GM12878 (cell line): ENCODE measurements at regions not wholly inside any gene's neighbourhood (a gene's known extent, or its start where the extent isn't known, plus 50 kb on each side); places are given as distances from the start of the nearest gene placed in this dataset.

Source experiments
- ATAC-seq: fragments of 200-7000 bp; cut with Tn5 transposase; 3 replicates; pipeline ENCODE4 v1.9.1; 2020; ENCODE audit warnings: mild to moderate bottlenecking, moderate library complexity
- BruUV-seq: library from RNA; stranded (reverse); fragments of 400-500 nt; replicated peaks from 2 replicates; lab custom pipeline; 2021; lab: Mats Ljungman, UMichigan
- CTCF ChIA-PET: fragments of 300-600 bp; sonication (Branson Sonifier 250); formaldehyde crosslinking; extraction: SDS; loops from one replicate; lab custom pipeline; 2021; ENCODE audit warnings: inconsistent platforms; lab: Yijun Ruan, JAX
- POLR2A ChIA-PET: fragments of 350-600 bp; formaldehyde crosslinking; extraction: SDS; loops from one replicate; lab custom pipeline; 2021; ENCODE audit warnings: inconsistent platforms; lab: Charles Lee
- RAD21 ChIA-PET: fragments of 300-600 bp; sonication (Branson Sonifier 250); formaldehyde crosslinking; loops from one replicate; lab custom pipeline; 2023; ENCODE audit warnings: antibody characterized with exemption; ENCODE audit not compliant: unreplicated experiment; lab: Charles Lee
- SMC1A ChIA-PET: fragments of 300-600 bp; sonication (Branson Sonifier 250); formaldehyde crosslinking; loops from one replicate; lab custom pipeline; 2023; ENCODE audit not compliant: unreplicated experiment, uncharacterized antibody; lab: Charles Lee
- DNase-seq: peaks from one replicate; pipeline ENCODE4 v3.0.0-alpha.2; 2011; ENCODE audit warnings: low read depth, low spot score
- FAIRE-seq: peaks from 3 replicates; lab custom pipeline; 2011; peaks lifted over from hg19 to GRCh38; lab: Jason Lieb, UNC
- H2AFZ ChIP-seq: 2 replicates; pipeline ENCODE4 v1.6.0; 2011; ENCODE audit warnings: low read depth, low read length, control low read depth; ENCODE audit not compliant: control insufficient read depth
- H3K27ac ChIP-seq: 2 replicates; pipeline ENCODE4 v1.5.1; 2011; ENCODE audit warnings: control low read depth; ENCODE audit not compliant: control insufficient read depth, insufficient read depth
- H3K27me3 ChIP-seq, 2 experiments: replicated peaks in 1 of 2; 2 replicates each; pipeline versions ENCODE4 v1.6.0 to v1.6.1; 2011; ENCODE audit warnings: low read length in 1 of 2; ENCODE audit not compliant: control insufficient read depth in 2 of 2, insufficient read depth in 2 of 2
- H3K36me3 ChIP-seq, 2 experiments: 2 replicates each; pipeline ENCODE4 v1.5.1; 2011; ENCODE audit warnings: low read length in 1 of 2; ENCODE audit not compliant: control insufficient read depth in 2 of 2, insufficient read depth in 2 of 2
- H3K4me1 ChIP-seq: 2 replicates; pipeline ENCODE4 v1.6.1; 2011; ENCODE audit warnings: mild to moderate bottlenecking, low read length, moderate library complexity, mixed read lengths; ENCODE audit not compliant: control insufficient read depth, insufficient read depth
- H3K4me2 ChIP-seq: 2 replicates; pipeline ENCODE4 v1.6.0; 2011; ENCODE audit warnings: control low read depth; ENCODE audit not compliant: control insufficient read depth, insufficient read depth
- H3K4me3 ChIP-seq: fragments of 200-600 bp; sonication (generic); 2 replicates; pipeline ENCODE4 v1.5.1; 2016
- H3K79me2 ChIP-seq: 2 replicates; pipeline ENCODE4 v1.6.0; 2011; ENCODE audit warnings: low read length; ENCODE audit not compliant: control insufficient read depth, insufficient read depth
- H3K9ac ChIP-seq: 2 replicates; pipeline ENCODE4 v1.8.0; 2011; ENCODE audit warnings: low read length, control low read depth, mixed read lengths; ENCODE audit not compliant: control insufficient read depth, insufficient read depth
- H3K9me3 ChIP-seq: replicated peaks from 3 replicates; pipeline ENCODE4 v1.5.1; 2011; ENCODE audit warnings: mild to moderate bottlenecking, low read length; ENCODE audit not compliant: control insufficient read depth, insufficient read depth
- H4K20me1 ChIP-seq: 2 replicates; pipeline ENCODE4 v1.6.0; 2011; ENCODE audit not compliant: control insufficient read depth, insufficient read depth
- BMI1 ChIP-seq: fragments of 450-650 bp; IDR thresholded peaks from 2 replicates; pipeline ENCODE4 v1.6.1; 2016; ENCODE audit warnings: mild to moderate bottlenecking, moderate library complexity, borderline replicate concordance
- BRCA1 ChIP-seq: IDR thresholded peaks from 2 replicates; pipeline ENCODE4 v1.6.1; 2011; ENCODE audit warnings: low read depth, low read length, improper control_type of control experiment
- CBFB ChIP-seq: IDR thresholded peaks from 2 replicates; pipeline ENCODE4 v1.6.1; 2016; ENCODE audit warnings: antibody characterized with exemption, low read depth
- CBX5 ChIP-seq: sonication (generic); IDR thresholded peaks from 2 replicates; pipeline ENCODE4 v1.6.1; 2016; ENCODE audit warnings: low read depth, moderate library complexity, mild to moderate bottlenecking, inconsistent platforms
- EZH2 ChIP-seq: IDR thresholded peaks from 2 replicates; pipeline ENCODE4 v1.6.1; 2012; ENCODE audit warnings: low read depth, mild to moderate bottlenecking, control low read depth, inconsistent platforms, low read length, borderline replicate concordance; ENCODE audit not compliant: control insufficient read depth
- HCFC1 ChIP-seq: fragments of 150-350 bp; IDR thresholded peaks from 2 replicates; pipeline ENCODE4 v1.6.1; 2014; ENCODE audit warnings: low read length
- MTA2 ChIP-seq: fragments of 450-650 bp; IDR thresholded peaks from 2 replicates; pipeline ENCODE4 v1.6.1; 2016; ENCODE audit warnings: low read depth, mild to moderate bottlenecking, moderate library complexity
- NR2C2 ChIP-seq: IDR thresholded peaks from 2 replicates; pipeline ENCODE4 v1.6.1; 2011; ENCODE audit warnings: borderline replicate concordance, low read depth; ENCODE audit not compliant: control insufficient read depth, insufficient read length
- RELA ChIP-seq: fragments of 450-650 bp; IDR thresholded peaks from 2 replicates; pipeline ENCODE4 v1.8.0; 2014; ENCODE audit warnings: borderline replicate concordance; ENCODE audit not compliant: partially characterized antibody
- RFX5 ChIP-seq: IDR thresholded peaks from 2 replicates; pipeline ENCODE4 v1.6.1; 2011; ENCODE audit warnings: low read depth, low read length, improper control_type of control experiment
- SMARCA5 ChIP-seq: fragments of 450-650 bp; IDR thresholded peaks from 2 replicates; pipeline ENCODE4 v1.6.1; 2017; ENCODE audit warnings: mild to moderate bottlenecking
- SMC3 ChIP-seq: IDR thresholded peaks from 2 replicates; pipeline ENCODE4 v1.6.1; 2011; ENCODE audit warnings: low read length, improper control_type of control experiment, borderline replicate concordance
- TCF3 ChIP-seq: IDR thresholded peaks from 2 replicates; pipeline ENCODE4 v1.6.1; 2012; ENCODE audit warnings: low read depth, mild to moderate bottlenecking, low read length, borderline replicate concordance; ENCODE audit not compliant: insufficient read depth
- YBX1 ChIP-seq: fragments of 450-650 bp; IDR thresholded peaks from 2 replicates; pipeline ENCODE4 v1.6.1; 2016; ENCODE audit warnings: antibody characterized with exemption
- WGBS: methylation state at CpG from one replicate; pipeline ENCODE4 v1.1.6; 2016; ENCODE audit warnings: low lambda C conversion rate; ENCODE audit not compliant: insufficient replicate concordance, insufficient coverage; ENCODE audit errors: missing lambda C conversion rate; 5-methylcytosine and 5-hydroxymethylcytosine counted together
- in situ Hi-C: fragments of 300-500 bp; cut with MboI; formaldehyde crosslinking; loops from 9 replicates; pipeline ENCODE4 v1.14.3; 2018; ENCODE audit warnings: mixed read lengths
- intact Hi-C: fragments of 100-400 bp; cut with micrococcal nuclease; formaldehyde crosslinking; loops from one replicate; pipeline ENCODE4 v1.14.2; 2022; ENCODE audit not compliant: unreplicated experiment
- TF ChIP-seq, protein P1 (sequence below): fragments of 450-650 bp; IDR thresholded peaks from 2 replicates; pipeline ENCODE4 v1.6.1; 2014; ENCODE audit warnings: mild to moderate bottlenecking
- TF ChIP-seq, protein P2 (sequence below), 3 experiments: IDR thresholded peaks in 2 of 3; conservative IDR thresholded peaks in 1 of 3; 2 replicates each; pipeline ENCODE4 v1.5.1; 2011; ENCODE audit warnings: low read depth in 3 of 3, low read length in 3 of 3, mild to moderate bottlenecking in 3 of 3, control low read depth in 2 of 3, moderate library complexity in 2 of 3, inconsistent platforms in 1 of 3, mixed read lengths in 1 of 3; ENCODE audit not compliant: control insufficient read depth in 2 of 3, insufficient read depth in 1 of 3; ENCODE audit errors: extremely low read depth in 1 of 3
- TF ChIP-seq, protein P3 (sequence below): fragments of 150-350 bp; IDR thresholded peaks from 2 replicates; pipeline ENCODE4 v1.6.1; 2016; ENCODE audit warnings: low read depth, low read length
- TF ChIP-seq, protein P4 (sequence below): fragments of 450-650 bp; IDR thresholded peaks from 2 replicates; pipeline ENCODE4 v1.6.1; 2017; ENCODE audit warnings: mild to moderate bottlenecking

DNA sequence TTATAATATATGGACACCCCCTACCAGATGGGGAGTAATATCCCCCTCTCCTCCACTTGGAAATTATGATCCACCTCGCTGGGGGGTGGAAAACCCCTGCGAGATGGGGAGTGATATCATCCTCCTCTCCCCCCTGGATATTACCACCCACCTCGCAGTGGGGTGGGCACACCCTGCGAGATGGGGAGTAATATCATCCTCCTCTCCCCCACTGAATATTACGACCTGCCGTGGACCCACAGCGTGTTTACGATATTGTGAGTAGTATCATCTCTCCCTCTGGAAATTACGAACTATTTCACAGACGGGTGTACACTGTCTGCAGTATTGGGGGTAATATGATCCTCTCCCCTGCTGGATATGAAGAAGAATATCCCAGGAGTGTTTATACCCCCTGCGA lies 228.3 kb upstream of the WSCD1 start:
- ChIA-PET CTCF (no interaction called here), RAD21 (no interaction called here), POLR2A (no interaction called here), SMC1A (no interaction called here)
- TF ChIP-seq SMC3 (no peak), RELA (no peak), BMI1 (no peak), EZH2 (no peak), TCF3 (no peak), SMARCA5 (no peak), CBX5 (no peak), CBFB (no peak), BRCA1 (no peak), YBX1 (no peak), RFX5 (no peak), NR2C2 (no peak), HCFC1 (no peak), MTA2 (no peak)
- TF ChIP-seq, protein P1, sequence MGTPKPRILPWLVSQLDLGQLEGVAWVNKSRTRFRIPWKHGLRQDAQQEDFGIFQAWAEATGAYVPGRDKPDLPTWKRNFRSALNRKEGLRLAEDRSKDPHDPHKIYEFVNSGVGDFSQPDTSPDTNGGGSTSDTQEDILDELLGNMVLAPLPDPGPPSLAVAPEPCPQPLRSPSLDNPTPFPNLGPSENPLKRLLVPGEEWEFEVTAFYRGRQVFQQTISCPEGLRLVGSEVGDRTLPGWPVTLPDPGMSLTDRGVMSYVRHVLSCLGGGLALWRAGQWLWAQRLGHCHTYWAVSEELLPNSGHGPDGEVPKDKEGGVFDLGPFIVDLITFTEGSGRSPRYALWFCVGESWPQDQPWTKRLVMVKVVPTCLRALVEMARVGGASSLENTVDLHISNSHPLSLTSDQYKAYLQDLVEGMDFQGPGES, result no peak
- TF ChIP-seq, protein P2, sequence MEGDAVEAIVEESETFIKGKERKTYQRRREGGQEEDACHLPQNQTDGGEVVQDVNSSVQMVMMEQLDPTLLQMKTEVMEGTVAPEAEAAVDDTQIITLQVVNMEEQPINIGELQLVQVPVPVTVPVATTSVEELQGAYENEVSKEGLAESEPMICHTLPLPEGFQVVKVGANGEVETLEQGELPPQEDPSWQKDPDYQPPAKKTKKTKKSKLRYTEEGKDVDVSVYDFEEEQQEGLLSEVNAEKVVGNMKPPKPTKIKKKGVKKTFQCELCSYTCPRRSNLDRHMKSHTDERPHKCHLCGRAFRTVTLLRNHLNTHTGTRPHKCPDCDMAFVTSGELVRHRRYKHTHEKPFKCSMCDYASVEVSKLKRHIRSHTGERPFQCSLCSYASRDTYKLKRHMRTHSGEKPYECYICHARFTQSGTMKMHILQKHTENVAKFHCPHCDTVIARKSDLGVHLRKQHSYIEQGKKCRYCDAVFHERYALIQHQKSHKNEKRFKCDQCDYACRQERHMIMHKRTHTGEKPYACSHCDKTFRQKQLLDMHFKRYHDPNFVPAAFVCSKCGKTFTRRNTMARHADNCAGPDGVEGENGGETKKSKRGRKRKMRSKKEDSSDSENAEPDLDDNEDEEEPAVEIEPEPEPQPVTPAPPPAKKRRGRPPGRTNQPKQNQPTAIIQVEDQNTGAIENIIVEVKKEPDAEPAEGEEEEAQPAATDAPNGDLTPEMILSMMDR (IDR thresholded peaks at IDR 0.05 in 2 of 3, conservative IDR thresholded peaks at IDR 0.05 in 1 of 3; ENCODE audit: control insufficient read depth in 2 of 3, extremely low read depth in 1 of 3, insufficient read depth in 1 of 3, low read depth in 3 of 3, low read length in 3 of 3), result no peak
- TF ChIP-seq, protein P3, sequence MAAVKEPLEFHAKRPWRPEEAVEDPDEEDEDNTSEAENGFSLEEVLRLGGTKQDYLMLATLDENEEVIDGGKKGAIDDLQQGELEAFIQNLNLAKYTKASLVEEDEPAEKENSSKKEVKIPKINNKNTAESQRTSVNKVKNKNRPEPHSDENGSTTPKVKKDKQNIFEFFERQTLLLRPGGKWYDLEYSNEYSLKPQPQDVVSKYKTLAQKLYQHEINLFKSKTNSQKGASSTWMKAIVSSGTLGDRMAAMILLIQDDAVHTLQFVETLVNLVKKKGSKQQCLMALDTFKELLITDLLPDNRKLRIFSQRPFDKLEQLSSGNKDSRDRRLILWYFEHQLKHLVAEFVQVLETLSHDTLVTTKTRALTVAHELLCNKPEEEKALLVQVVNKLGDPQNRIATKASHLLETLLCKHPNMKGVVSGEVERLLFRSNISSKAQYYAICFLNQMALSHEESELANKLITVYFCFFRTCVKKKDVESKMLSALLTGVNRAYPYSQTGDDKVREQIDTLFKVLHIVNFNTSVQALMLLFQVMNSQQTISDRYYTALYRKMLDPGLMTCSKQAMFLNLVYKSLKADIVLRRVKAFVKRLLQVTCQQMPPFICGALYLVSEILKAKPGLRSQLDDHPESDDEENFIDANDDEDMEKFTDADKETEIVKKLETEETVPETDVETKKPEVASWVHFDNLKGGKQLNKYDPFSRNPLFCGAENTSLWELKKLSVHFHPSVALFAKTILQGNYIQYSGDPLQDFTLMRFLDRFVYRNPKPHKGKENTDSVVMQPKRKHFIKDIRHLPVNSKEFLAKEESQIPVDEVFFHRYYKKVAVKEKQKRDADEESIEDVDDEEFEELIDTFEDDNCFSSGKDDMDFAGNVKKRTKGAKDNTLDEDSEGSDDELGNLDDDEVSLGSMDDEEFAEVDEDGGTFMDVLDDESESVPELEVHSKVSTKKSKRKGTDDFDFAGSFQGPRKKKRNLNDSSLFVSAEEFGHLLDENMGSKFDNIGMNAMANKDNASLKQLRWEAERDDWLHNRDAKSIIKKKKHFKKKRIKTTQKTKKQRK, result no peak
- TF ChIP-seq, protein P4, sequence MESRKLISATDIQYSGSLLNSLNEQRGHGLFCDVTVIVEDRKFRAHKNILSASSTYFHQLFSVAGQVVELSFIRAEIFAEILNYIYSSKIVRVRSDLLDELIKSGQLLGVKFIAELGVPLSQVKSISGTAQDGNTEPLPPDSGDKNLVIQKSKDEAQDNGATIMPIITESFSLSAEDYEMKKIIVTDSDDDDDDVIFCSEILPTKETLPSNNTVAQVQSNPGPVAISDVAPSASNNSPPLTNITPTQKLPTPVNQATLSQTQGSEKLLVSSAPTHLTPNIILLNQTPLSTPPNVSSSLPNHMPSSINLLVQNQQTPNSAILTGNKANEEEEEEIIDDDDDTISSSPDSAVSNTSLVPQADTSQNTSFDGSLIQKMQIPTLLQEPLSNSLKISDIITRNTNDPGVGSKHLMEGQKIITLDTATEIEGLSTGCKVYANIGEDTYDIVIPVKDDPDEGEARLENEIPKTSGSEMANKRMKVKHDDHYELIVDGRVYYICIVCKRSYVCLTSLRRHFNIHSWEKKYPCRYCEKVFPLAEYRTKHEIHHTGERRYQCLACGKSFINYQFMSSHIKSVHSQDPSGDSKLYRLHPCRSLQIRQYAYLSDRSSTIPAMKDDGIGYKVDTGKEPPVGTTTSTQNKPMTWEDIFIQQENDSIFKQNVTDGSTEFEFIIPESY, result no peak
- DNase-seq (no peak), FAIRE-seq (no peak), ATAC-seq (no peak)
- Histone ChIP-seq H3K4me2 (no peak overlapping the region), H3K9me3 (no peaks in the 10 kb centered on the region), H3K27ac (no peak overlapping the region), H2AFZ (no peak overlapping the region), H3K27me3 (no peaks in the 10 kb centered on the region), H4K20me1 (no peaks in the 10 kb centered on the region), H3K4me1 (no peaks in the 10 kb centered on the region), H3K4me3 (no peak overlapping the region), H3K9ac (no peak overlapping the region), H3K79me2 (no peaks in the 10 kb centered on the region), H3K36me3 (no peaks in the 10 kb centered on the region)
- BruUV-seq, result no TSS peak
- intact Hi-C loops (no loop called here), in situ Hi-C loops (no loop called here)
- WGBS, result 51% methylated on average over 11 of the region's 11 CpGs
